Neuron (in vitro differentiated cells): ENCODE measurements at regions not wholly inside any gene's neighbourhood (a gene's known extent, or its start where the extent isn't known, plus 50 kb on each side); places are given as distances from the start of the nearest gene placed in this dataset.

Experiments used
- H2AFZ ChIP-seq: one replicate; pipeline ENCODE4 v1.6.1; 2013; ENCODE audit warnings: low read depth, mild to moderate bottlenecking, inconsistent platforms, low read length, moderate library complexity
- H3K27me3 ChIP-seq: one replicate; pipeline ENCODE4 v1.6.1; 2013; ENCODE audit warnings: low read length; ENCODE audit not compliant: insufficient read depth
- H3K36me3 ChIP-seq: one replicate; pipeline ENCODE4 v1.6.1; 2013; ENCODE audit warnings: low read length; ENCODE audit not compliant: insufficient read depth
- H3K4me1 ChIP-seq: one replicate; pipeline ENCODE4 v1.6.1; 2013; ENCODE audit warnings: low read length; ENCODE audit not compliant: insufficient read depth
- H3K4me3 ChIP-seq: 2 replicates; pipeline ENCODE4 v1.5.1; 2013; ENCODE audit warnings: mild to moderate bottlenecking, low read length, moderate library complexity
- H3K9me3 ChIP-seq: one replicate; pipeline ENCODE4 v1.6.1; 2013; ENCODE audit warnings: low read length

DNA sequence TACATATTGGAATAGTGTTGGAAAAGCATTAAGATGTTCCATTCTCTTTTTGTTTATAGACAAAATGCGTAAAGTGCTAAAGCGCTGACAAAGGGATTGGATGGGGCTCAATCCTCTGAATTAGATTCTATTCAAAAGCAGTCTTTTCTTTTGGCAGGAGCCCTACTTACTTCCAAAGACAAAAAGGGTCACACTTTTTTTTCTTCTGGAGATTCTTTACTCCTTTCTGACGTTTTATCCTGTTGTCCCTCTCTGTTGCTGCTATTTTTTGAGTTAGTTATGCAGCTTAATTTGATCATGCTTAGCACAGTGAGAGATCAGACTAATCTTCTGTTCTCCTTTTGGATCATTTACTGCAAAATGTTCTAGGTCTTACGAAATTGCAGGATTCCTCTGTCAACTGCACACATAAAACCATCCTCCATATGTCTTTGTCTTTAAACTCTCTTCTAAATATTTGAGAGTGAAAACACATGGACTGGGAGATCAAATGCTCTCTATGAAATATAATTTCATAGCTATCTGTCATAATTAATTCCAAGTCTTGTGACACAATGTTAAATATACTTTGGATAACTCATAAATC lies 656.4 kb upstream of the ADGRL2 start:
- Histone ChIP-seq H3K4me3 (no peak overlapping the region), H3K27me3 (no peaks in the 10 kb centered on the region), H3K9me3 (no peaks in the 10 kb centered on the region), H2AFZ (peak overlapping the region; percentile 39), H3K36me3 (no peaks in the 10 kb centered on the region), H3K4me1 (peaks cover 20% of the 10 kb centered on the region)

DNA sequence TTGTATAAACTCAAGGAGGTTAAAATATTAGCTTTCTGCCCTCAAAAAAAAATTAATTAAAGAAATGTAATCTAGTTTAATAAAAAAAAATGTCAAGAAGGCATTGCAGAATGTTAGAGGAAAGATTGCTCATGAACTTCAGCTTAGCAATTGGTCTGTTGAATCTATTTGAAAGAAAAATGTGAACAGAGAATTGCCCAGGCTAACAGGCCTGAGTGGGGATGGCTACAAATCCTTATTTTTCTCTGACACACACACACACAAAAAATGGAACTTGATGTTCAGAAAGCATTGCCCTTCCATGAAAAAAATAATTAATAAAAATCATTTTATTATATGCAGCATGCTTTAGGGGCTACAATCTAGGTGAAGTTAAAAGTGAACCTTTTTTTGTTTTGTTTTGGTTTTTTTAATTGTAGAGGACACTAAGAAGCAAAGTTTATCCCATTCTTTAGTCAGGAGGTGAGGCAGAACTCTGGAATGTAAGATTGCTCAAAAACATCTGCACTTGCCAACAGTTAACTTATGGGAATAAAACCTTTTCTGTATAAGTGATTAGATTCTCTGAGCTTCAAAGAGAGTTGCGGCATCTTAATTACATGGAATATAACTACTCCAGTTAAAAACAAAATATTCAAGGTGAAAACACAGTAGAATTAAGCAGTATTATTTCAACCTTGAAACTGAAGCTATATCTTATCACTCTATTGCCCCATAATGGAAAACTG lies 658.5 kb upstream of the ADGRL2 start:
- no peak overlapping the region for H3K4me3 ChIP-seq
- peaks cover 20% of the 10 kb centered on the region for H3K4me1 ChIP-seq
- no peak overlapping the region for H2AFZ ChIP-seq
- H3K9me3 ChIP-seq = no peaks in the 10 kb centered on the region
- H3K27me3 ChIP-seq = no peaks in the 10 kb centered on the region
- H3K36me3 ChIP-seq = no peaks in the 10 kb centered on the region

DNA sequence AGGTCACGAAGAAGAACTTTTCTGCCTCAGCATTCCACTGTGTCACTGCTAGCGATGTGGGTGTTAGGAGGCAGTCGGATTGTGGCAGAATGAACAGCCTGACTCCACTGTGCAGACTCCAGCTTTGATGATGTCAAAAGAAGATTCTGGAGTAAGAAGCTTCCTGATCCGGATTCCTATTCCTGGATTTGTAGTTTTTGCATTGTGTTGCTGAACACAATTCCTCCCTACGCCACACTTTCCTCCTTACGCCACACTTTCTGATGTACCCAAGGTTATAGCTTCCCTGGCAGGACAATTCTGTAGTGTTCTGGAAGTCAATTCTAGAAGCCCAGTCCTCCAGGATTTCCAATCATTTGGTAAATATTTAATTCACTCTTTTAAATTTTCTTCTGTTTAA lies 665.2 kb upstream of the ADGRL2 start:
- no peaks in the 10 kb centered on the region for H3K4me1 ChIP-seq
- no peaks in the 10 kb centered on the region for H3K27me3 ChIP-seq
- no peaks in the 10 kb centered on the region for H3K36me3 ChIP-seq
- no peak overlapping the region for H3K4me3 ChIP-seq
- H3K9me3 ChIP-seq = no peaks in the 10 kb centered on the region
- H2AFZ ChIP-seq = no peak overlapping the region

DNA sequence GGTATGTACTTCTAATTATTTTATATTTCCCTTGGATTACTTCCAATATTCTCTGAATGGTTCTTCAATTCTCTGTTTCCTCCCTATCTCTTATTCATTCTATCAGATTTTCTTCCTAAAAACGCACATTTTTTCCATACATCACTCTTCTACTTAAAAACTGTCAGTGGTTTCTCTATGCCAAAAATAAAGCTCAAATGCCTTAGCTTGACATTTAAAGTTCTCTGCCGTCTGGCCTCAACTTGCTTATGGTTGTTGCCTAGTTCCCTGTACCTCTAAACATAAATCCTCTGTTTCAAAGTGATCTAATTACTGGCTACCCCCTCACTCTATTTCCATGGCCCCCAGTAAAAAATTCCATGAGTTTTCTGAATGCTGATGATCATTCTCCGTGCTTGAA lies 671.0 kb upstream of the ADGRL2 start:
- H3K36me3 ChIP-seq = no peaks in the 10 kb centered on the region
- no peaks in the 10 kb centered on the region for H3K27me3 ChIP-seq
- H3K9me3 ChIP-seq = no peaks in the 10 kb centered on the region
- H3K4me3 ChIP-seq = no peak overlapping the region
- H3K4me1 ChIP-seq = no peaks in the 10 kb centered on the region
- no peak overlapping the region for H2AFZ ChIP-seq

DNA sequence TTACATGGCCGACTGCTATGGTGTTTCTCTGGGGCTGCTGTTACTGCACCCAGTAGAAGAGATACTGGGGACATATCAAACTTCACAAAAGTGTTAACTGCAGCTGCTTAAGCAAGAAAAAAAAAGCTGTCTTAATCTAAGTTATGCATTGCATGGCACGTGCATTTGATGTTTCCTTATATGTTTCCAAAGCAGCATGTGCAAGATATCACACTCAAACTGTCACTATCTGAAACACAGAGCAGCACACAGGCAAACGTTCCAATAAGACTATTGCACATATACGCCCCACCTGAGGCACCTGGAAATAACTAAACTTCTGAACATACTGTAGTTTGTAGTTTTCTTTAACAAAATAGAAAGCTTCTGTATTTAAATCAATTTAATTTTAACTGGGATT lies 671.4 kb upstream of the ADGRL2 start:
- Histone ChIP-seq H3K36me3 (no peaks in the 10 kb centered on the region), H3K27me3 (no peaks in the 10 kb centered on the region), H3K9me3 (no peaks in the 10 kb centered on the region), H2AFZ (no peak overlapping the region), H3K4me3 (no peak overlapping the region), H3K4me1 (no peaks in the 10 kb centered on the region)

DNA sequence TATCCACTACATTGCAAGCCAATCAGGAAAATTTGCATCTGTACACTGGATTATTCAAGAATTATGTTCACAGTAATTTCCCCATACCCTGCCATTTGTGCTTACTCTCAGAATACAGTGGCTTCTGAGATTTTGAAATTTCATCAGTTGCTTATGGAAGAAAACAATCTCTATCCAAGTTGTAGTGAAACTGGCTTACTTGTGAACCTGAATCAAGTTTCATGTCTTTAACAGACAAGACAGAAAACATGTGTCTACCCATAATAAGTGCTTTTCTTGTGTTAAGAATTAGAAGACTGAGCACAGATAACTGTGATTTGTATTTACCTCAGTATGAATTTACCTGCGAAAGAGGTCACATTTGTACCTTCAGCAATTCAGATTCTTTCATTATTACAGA lies 672.7 kb upstream of the ADGRL2 start:
- Histone ChIP-seq H3K4me1 (no peaks in the 10 kb centered on the region), H2AFZ (no peak overlapping the region), H3K36me3 (no peaks in the 10 kb centered on the region), H3K4me3 (no peak overlapping the region), H3K27me3 (no peaks in the 10 kb centered on the region), H3K9me3 (no peaks in the 10 kb centered on the region)

DNA sequence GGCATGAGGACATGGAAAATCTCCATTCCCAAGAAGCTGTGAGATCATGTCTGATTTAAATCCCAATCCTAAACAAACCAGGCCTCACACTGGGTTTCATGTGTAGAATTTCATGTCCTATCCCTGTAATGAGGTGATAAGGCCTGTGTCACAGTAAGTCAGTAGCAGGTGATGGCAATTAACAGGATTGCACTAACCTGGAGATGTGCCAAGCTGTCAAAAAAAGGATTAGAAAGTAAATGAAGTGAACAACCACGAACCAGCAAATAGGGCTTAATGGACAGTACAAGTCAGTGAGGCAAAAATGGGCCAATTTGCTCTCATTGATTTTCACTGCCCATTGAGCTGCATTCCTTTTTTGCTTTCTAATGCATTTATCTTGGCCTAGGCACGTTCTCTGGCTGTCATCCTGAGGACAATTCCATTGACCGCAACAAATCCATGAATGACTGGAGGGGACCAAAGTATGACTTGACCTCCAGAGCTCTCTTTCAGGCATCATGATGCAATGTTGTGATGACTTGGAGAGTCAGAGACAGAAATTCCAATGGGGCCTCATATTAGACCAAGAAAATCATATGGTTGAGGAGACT lies 673.6 kb upstream of the ADGRL2 start:
- H3K36me3 ChIP-seq = no peaks in the 10 kb centered on the region
- H3K4me3 ChIP-seq = no peak overlapping the region
- no peak overlapping the region for H2AFZ ChIP-seq
- no peaks in the 10 kb centered on the region for H3K4me1 ChIP-seq
- H3K9me3 ChIP-seq = no peaks in the 10 kb centered on the region
- no peaks in the 10 kb centered on the region for H3K27me3 ChIP-seq

DNA sequence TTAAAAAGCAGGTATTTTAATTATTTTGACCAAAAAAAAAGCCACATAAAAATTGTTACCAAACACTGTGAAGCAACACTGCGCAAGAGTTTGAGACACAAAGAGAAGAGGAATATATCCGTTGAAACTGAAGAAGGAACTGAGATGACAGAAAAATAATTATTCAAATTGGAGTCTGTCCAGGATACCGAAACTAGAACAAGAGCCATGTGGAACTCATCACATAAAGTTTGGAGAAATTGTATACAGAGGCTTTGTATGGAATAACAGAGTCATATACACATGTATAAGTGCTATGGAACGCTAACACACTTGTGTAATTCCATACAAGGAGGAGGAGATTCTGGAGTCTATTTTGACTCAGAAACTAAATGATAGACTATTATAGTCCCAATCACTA lies 675.1 kb upstream of the ADGRL2 start:
- Histone ChIP-seq H3K4me3 (no peak overlapping the region), H3K27me3 (no peaks in the 10 kb centered on the region), H3K36me3 (no peaks in the 10 kb centered on the region), H3K9me3 (no peaks in the 10 kb centered on the region), H3K4me1 (no peaks in the 10 kb centered on the region), H2AFZ (no peak overlapping the region)

DNA sequence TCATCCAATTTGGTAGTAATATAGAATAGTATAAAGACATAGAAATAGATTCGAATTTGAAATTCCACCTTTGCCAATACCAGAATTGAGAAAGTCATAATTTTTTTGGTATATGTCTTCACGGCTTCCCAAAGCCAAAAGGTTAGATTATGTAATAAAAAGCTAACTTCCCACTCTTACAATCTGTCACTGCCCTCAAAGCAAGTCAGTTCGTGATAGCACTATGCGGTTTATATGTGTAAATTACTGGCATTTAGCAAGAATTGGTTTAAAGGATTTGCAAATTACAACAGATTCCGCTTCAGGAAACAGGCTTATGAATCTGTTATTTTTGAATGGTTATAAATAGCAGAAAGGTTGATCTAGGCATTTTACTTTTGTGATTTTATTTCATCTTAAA lies 679.4 kb upstream of the ADGRL2 start:
- H2AFZ ChIP-seq = no peak overlapping the region
- H3K4me1 ChIP-seq = no peaks in the 10 kb centered on the region
- H3K27me3 ChIP-seq = no peaks in the 10 kb centered on the region
- H3K36me3 ChIP-seq = no peaks in the 10 kb centered on the region
- H3K4me3 ChIP-seq = no peak overlapping the region
- no peaks in the 10 kb centered on the region for H3K9me3 ChIP-seq

DNA sequence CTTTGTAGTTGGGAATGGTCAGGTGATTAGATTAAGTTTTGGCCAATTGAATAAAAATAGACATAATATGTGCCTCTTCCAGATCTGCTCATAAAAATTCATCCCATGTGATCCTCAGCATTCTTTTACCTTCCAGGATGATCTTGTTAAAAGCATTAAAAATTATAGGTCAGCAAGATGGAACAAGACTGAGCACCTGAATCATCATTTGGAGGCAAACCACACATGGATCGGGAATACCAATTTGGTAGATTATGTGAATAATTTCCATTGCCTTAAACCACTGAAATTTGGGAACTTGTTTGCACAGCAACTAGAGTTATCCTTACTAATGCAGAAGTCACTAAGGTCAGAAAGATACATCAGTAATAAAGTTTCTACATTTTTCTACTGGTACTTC lies 681.4 kb upstream of the ADGRL2 start:
- Histone ChIP-seq H3K27me3 (no peaks in the 10 kb centered on the region), H3K4me3 (no peak overlapping the region), H3K4me1 (no peaks in the 10 kb centered on the region), H3K36me3 (no peaks in the 10 kb centered on the region), H3K9me3 (no peaks in the 10 kb centered on the region), H2AFZ (no peak overlapping the region)

DNA sequence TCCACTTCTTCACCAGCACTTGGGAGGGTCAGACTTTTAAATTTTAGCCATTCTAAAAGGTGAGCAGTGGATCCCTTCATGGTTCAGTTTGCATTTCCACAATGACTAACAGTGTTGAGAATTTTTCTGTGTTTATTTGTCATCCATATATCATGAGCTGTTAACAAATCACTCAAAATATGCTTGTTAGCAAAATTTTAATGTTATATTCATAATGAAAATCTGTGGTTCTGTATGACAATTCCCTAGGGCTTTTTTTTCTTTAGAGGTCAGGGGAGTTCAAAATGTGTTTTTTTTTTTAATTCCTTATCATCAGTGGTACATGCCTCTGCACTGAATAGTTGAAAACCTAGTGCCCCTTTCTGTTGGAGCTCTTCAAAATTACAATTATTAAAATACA lies 682.2 kb upstream of the ADGRL2 start:
- no peaks in the 10 kb centered on the region for H3K4me1 ChIP-seq
- H3K9me3 ChIP-seq = no peaks in the 10 kb centered on the region
- no peaks in the 10 kb centered on the region for H3K27me3 ChIP-seq
- H3K36me3 ChIP-seq = no peaks in the 10 kb centered on the region
- H3K4me3 ChIP-seq = no peak overlapping the region
- H2AFZ ChIP-seq = no peak overlapping the region

DNA sequence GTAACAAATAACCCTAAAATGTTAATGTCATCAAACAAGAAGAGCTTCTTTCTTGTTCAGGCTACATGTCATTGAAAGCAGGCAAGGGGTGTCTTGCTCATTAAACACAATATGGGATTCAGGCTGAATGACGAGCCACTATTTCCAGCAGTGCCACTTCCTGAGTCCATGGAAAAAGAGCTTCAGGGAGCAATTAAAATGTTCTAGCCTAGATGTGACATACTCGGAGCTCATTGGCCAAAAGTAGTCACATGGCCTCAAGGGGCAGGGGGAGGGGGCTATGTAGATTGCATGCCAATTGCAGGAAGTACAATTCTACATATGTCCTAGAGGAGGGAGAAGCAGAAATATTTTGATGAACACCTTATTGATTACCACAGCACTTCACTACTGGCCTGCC lies 685.3 kb upstream of the ADGRL2 start:
- Histone ChIP-seq H2AFZ (no peak overlapping the region), H3K36me3 (no peaks in the 10 kb centered on the region), H3K4me1 (no peaks in the 10 kb centered on the region), H3K4me3 (no peak overlapping the region), H3K27me3 (no peaks in the 10 kb centered on the region), H3K9me3 (no peaks in the 10 kb centered on the region)

DNA sequence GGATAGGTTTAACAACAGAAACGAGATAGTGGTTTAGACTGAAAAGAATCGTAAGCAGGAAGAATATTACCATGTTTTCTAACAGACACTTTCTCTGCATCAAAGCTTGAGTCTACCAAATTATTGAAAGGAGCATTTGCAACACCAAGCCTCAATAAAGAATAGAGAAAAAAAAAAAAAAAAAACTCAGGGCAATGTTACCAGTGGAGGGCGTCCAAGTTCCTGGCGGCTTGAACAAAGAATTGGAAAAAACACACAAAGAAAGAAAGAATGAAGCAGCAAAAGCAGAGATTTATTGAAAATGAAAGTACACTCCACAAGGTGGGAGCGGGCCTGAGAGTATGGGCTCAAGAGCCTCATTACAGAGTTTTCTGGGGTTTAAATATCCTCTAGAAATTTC lies 686.5 kb upstream of the ADGRL2 start:
- H2AFZ ChIP-seq = no peak overlapping the region
- H3K27me3 ChIP-seq = no peaks in the 10 kb centered on the region
- H3K9me3 ChIP-seq = no peaks in the 10 kb centered on the region
- no peaks in the 10 kb centered on the region for H3K4me1 ChIP-seq
- H3K36me3 ChIP-seq = no peaks in the 10 kb centered on the region
- H3K4me3 ChIP-seq = no peak overlapping the region

DNA sequence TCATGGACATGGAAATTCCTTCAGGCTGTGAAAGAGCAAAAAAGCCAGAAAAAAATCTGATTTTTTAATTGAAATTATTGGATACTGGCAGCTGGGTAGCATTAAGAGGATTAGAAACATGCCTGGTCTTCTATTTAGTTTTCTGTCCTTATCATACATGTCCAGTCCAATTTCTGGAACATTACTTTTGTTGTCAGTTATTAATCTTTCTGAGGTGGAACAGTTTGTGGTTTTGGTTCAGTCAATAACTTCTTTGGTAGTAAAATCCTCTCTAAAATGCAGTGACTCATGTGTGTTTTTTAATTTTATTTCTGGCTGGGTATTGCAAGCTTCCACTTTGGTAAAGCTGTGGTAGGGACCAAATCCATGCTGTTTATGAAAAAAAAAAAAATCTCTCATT lies 687.0 kb upstream of the ADGRL2 start:
- Histone ChIP-seq H3K4me1 (no peaks in the 10 kb centered on the region), H3K4me3 (no peak overlapping the region), H3K36me3 (no peaks in the 10 kb centered on the region), H3K27me3 (no peaks in the 10 kb centered on the region), H2AFZ (no peak overlapping the region), H3K9me3 (no peaks in the 10 kb centered on the region)
